Left lung (tissue), 4 donors: ENCODE measurements at regions not wholly inside any gene's neighbourhood (a gene's known extent, or its start where the extent isn't known, plus 50 kb on each side); places are given as distances from the start of the nearest gene placed in this dataset.
A peak's percentile ranks its signal among the peaks of the same experiment; 100 is the strongest.
"Not testable (repeated sequence)": the region's sequence is repeated elsewhere in the genome, so short reads cannot be mapped to it uniquely, and the experiment has no call there.

ENCODE experiments used
- ATAC-seq: fragments of 200-7000 bp; cut with Tn5 transposase; one replicate; pipeline ENCODE4 v1.9.1; 2020; ENCODE audit warnings: moderate library complexity
- DNase-seq, 4 donors: peaks; one replicate each; pipeline ENCODE4 v3.0.0-alpha.2; 2013 to 2020
- H3K27ac ChIP-seq, 2 donors: fragments of 200-600 bp; sonication (generic) in 1 of 2; one replicate each; pipeline versions ENCODE4 v1.5.0 to v1.8.0; 2020 to 2021
- H3K27me3 ChIP-seq, 2 donors: fragments of 200-600 bp; sonication (generic) in 1 of 2; one replicate each; pipeline versions ENCODE4 v1.5.0 to v1.8.0; 2020 to 2021
- H3K36me3 ChIP-seq, 2 donors: fragments of 200-600 bp; sonication (generic) in 1 of 2; one replicate each; pipeline versions ENCODE4 v1.5.0 to v1.8.0; 2020 to 2021
- H3K4me1 ChIP-seq, 2 donors: fragments of 200-600 bp; one replicate each; pipeline ENCODE4 v1.8.0; 2021
- H3K4me3 ChIP-seq, 2 donors: fragments of 200-600 bp; sonication (generic) in 1 of 2; one replicate each; pipeline versions ENCODE4 v1.5.0 to v1.8.0; 2020 to 2021; ENCODE audit warnings: mild to moderate bottlenecking in 1 of 2
- H3K9me3 ChIP-seq, 2 donors: fragments of 200-600 bp; sonication (generic) in 1 of 2; one replicate each; pipeline versions ENCODE4 v1.5.0 to v1.8.0; 2020 to 2021
- CTCF ChIP-seq, 2 donors: fragments of 200-600 bp; sonication (generic) in 1 of 2; IDR thresholded peaks; one replicate each; pipeline versions ENCODE4 v1.5.0 to v1.8.0; 2021; ENCODE audit warnings: antibody characterized with exemption in 2 of 2
- intact Hi-C, 2 donors: fragments of 100-400 bp; cut with DNase I; formaldehyde crosslinking; loops; one replicate each; pipeline versions ENCODE4 v1.11.2 to v1.14.2; 2022
- donor health status: DM: no; HTN: yes; CAD: no.
- donor health status: DM: no; HTN: no; CAD: no.

GRCh38 chr10:64430690-64431323, 909.6 kb downstream of the REEP3 start:
- Histone ChIP-seq H3K27me3 (no peaks in the 10 kb centered on the region), H3K9me3 (peaks cover 0 to 5% of the 10 kb centered on the region in 2 donors), H3K36me3 (no peaks in the 10 kb centered on the region), H3K4me3 (no peak overlapping the region), H3K27ac (no peak overlapping the region), H3K4me1 (no peaks in the 10 kb centered on the region)
- no peak for TF ChIP-seq CTCF (IDR thresholded peaks at IDR 0.05)
- intact Hi-C loops, result no loop called here
- ATAC-seq, result peak; percentile 13
- DNase-seq, result no peak

- ATAC-seq, H3K4me1 ChIP-seq, H3K9me3 ChIP-seq, H3K4me3 ChIP-seq, H3K36me3 ChIP-seq, H3K27ac ChIP-seq, H3K27me3 ChIP-seq, intact Hi-C loops: not testable (repeated sequence)
- DNase-seq, result peak in 1 of 4 donors; percentile 33
Measured at GRCh38 chr10:64441872-64442271, 920.7 kb downstream of the REEP3 start.

GRCh38 chr10:64444163-64444562, 923.0 kb downstream of the REEP3 start:
- peaks cover 0 to 5% of the 10 kb centered on the region in 2 donors for H3K9me3 ChIP-seq
- ATAC-seq (no peak), DNase-seq (no peak)
- H3K36me3 ChIP-seq, result no peaks in the 10 kb centered on the region
- no peaks in the 10 kb centered on the region for H3K4me1 ChIP-seq
- H3K4me3 ChIP-seq, result no peak overlapping the region
- H3K27ac ChIP-seq, result no peak overlapping the region
- H3K27me3 ChIP-seq, result no peaks in the 10 kb centered on the region
- TF ChIP-seq CTCF (IDR thresholded peaks at IDR 0.05), result no peak
- intact Hi-C loops, result no loop called here

GRCh38 chr10:64444564-64444963, 923.4 kb downstream of the REEP3 start:
- Histone ChIP-seq H3K9me3 (peaks cover 0 to 5% of the 10 kb centered on the region in 2 donors), H3K4me3 (no peak overlapping the region), H3K36me3 (no peaks in the 10 kb centered on the region), H3K27ac (no peak overlapping the region), H3K4me1 (no peaks in the 10 kb centered on the region), H3K27me3 (no peaks in the 10 kb centered on the region)
- ATAC-seq, result no peak
- no peak for DNase-seq
- no peak for TF ChIP-seq CTCF (IDR thresholded peaks at IDR 0.05)
- intact Hi-C loops, result no loop called here

GRCh38 chr10:64449603-64450002, 928.4 kb downstream of the REEP3 start:
- no peaks in the 10 kb centered on the region for H3K36me3 ChIP-seq
- H3K9me3 ChIP-seq, result peaks cover 5 to 9% of the 10 kb centered on the region in 2 donors
- TF ChIP-seq CTCF (IDR thresholded peaks at IDR 0.05), result no peak
- H3K4me1 ChIP-seq, result no peaks in the 10 kb centered on the region
- no peak overlapping the region for H3K27ac ChIP-seq
- no peak overlapping the region for H3K4me3 ChIP-seq
- intact Hi-C loops, result no loop called here
- H3K27me3 ChIP-seq, result no peaks in the 10 kb centered on the region
- no peak for DNase-seq
- ATAC-seq, result no peak

- no peak for DNase-seq
- TF ChIP-seq CTCF (IDR thresholded peaks at IDR 0.05), result no peak
- Histone ChIP-seq H3K4me3 (no peak overlapping the region), H3K36me3 (no peaks in the 10 kb centered on the region), H3K27ac (no peak overlapping the region), H3K27me3 (no peaks in the 10 kb centered on the region), H3K9me3 (peaks cover 5 to 9% of the 10 kb centered on the region in 2 donors), H3K4me1 (no peaks in the 10 kb centered on the region)
- no peak for ATAC-seq
- intact Hi-C loops, result no loop called here
Measured at GRCh38 chr10:64450312-64450711, 929.1 kb downstream of the REEP3 start.
